ENCODE measurements at regions not wholly inside any gene's neighbourhood (a gene's known extent, or its start where the extent isn't known, plus 50 kb on each side); places are given as distances from the start of the nearest gene placed in this dataset.

DNA sequence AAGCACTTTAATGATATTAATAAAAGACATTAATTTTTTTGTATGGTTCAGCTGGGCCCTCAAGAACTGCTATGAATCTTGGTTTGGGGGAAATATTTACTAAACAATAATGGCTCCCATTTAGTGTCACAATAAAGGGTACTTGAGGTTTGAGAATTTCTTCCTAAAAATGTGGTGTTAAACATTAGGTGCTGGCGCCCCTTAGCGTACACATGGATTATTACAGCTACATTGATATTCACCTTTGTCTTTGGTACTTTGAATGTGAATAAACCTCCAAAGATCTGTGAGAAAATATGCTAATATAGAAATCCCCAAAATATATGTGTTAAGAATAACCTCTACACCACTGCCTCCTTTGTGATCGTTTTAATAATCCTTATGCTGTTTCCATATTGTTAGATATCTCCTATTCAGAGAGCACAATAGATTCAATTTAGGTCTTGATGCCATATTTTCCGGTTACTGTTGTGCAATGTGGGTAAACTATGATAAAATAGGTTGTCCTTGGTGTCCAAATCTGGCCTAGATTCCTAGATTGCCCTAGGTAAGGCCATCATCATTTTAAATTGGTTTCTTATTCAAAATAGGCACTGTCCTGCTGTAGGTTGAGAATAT, 161.8 kb upstream of the CACNA2D1 start:
- H3K4me3 ChIP-seq: no peak overlapping the region
- DNase-seq: peak in 1 of 2 donors; percentile 64
- no peaks in the 10 kb centered on the region for H3K36me3 ChIP-seq
- H3K27me3 ChIP-seq: no peaks in the 10 kb centered on the region
- WGBS, 5 donors: 15 to 23% (median 21%) methylated on average over 4 of the region's 4 CpGs
- no peak overlapping the region for H3K27ac ChIP-seq
- TF ChIP-seq EP300 (IDR thresholded peaks at IDR 0.05): no peak
- no peak for TF ChIP-seq POLR2AphosphoS5 (IDR thresholded peaks at IDR 0.05)
- TF ChIP-seq CTCF (IDR thresholded peaks at IDR 0.05): peak in 4 of 7 experiments; percentile 32 to 53 (median 38)
- TF ChIP-seq POLR2A (IDR thresholded peaks at IDR 0.05): no peak
- intact Hi-C loops (cut with DNase I; ENCODE audit: low total_unique reads): no loop called here
- no peaks in the 10 kb centered on the region for H3K9me3 ChIP-seq
- H3K4me1 ChIP-seq: no peaks in the 10 kb centered on the region

- DNase-seq: no peak
- intact Hi-C loops (cut with DNase I; ENCODE audit: low total_unique reads): no loop called here
- no peaks in the 10 kb centered on the region for H3K27me3 ChIP-seq
- no peaks in the 10 kb centered on the region for H3K4me1 ChIP-seq
- H3K27ac ChIP-seq: no peak overlapping the region
- WGBS, 5 donors: 93 to 98% (median 95%) methylated on average over 7 of the region's 7 CpGs
- no peak overlapping the region for H3K4me3 ChIP-seq
- no peaks in the 10 kb centered on the region for H3K9me3 ChIP-seq
- no peak for TF ChIP-seq POLR2A (IDR thresholded peaks at IDR 0.05)
- TF ChIP-seq POLR2AphosphoS5 (IDR thresholded peaks at IDR 0.05): no peak
- TF ChIP-seq CTCF (IDR thresholded peaks at IDR 0.05): no peak
- no peak for TF ChIP-seq EP300 (IDR thresholded peaks at IDR 0.05)
- no peaks in the 10 kb centered on the region for H3K36me3 ChIP-seq
These were observed 158.5 kb upstream of the CACNA2D1 start for GRCh38 chr7:82602066-82602465.

GRCh38 chr7:82600531-82600930, 157.0 kb upstream of the CACNA2D1 start:
- Histone ChIP-seq H3K27me3 (no peaks in the 10 kb centered on the region), H3K9me3 (no peaks in the 10 kb centered on the region), H3K36me3 (no peaks in the 10 kb centered on the region), H3K27ac (no peak overlapping the region), H3K4me1 (no peaks in the 10 kb centered on the region), H3K4me3 (no peak overlapping the region)
- intact Hi-C loops (cut with DNase I; ENCODE audit: low total_unique reads): no loop called here
- no peak for DNase-seq
- TF ChIP-seq CTCF (IDR thresholded peaks at IDR 0.05) (no peak), POLR2AphosphoS5 (IDR thresholded peaks at IDR 0.05) (no peak), POLR2A (IDR thresholded peaks at IDR 0.05) (no peak), EP300 (IDR thresholded peaks at IDR 0.05) (no peak)
- 44 to 48% (median 47%) methylated on average over 3 of the region's 3 CpGs for WGBS, 5 donors

GRCh38 chr7:82599895-82600294, 156.3 kb upstream of the CACNA2D1 start:
- Histone ChIP-seq H3K27me3 (no peaks in the 10 kb centered on the region), H3K27ac (no peak overlapping the region), H3K36me3 (no peaks in the 10 kb centered on the region), H3K9me3 (no peaks in the 10 kb centered on the region), H3K4me1 (no peaks in the 10 kb centered on the region), H3K4me3 (no peak overlapping the region)
- intact Hi-C loops (cut with DNase I; ENCODE audit: low total_unique reads): no loop called here
- DNase-seq: no peak
- TF ChIP-seq POLR2AphosphoS5 (IDR thresholded peaks at IDR 0.05): no peak
- TF ChIP-seq CTCF (IDR thresholded peaks at IDR 0.05): no peak
- TF ChIP-seq EP300 (IDR thresholded peaks at IDR 0.05): no peak
- no peak for TF ChIP-seq POLR2A (IDR thresholded peaks at IDR 0.05)

All from stomach (tissue), 8 donors.